GM23338 (cell line): ENCODE measurements at regions not wholly inside any gene's neighbourhood (a gene's known extent, or its start where the extent isn't known, plus 50 kb on each side); places are given as distances from the start of the nearest gene placed in this dataset.

ENCODE experiments used
- ATAC-seq: fragments of 200-7000 bp; cut with Tn5 transposase; 3 replicates; pipeline ENCODE4 v1.9.1; 2020
- DNase-seq: peaks from one replicate; pipeline ENCODE4 v3.0.0-alpha.2; 2015; ENCODE audit warnings: low spot score
- H2AFZ ChIP-seq: fragments of 200-600 bp; sonication (generic); 2 replicates; pipeline ENCODE4 v1.8.0; 2016; ENCODE audit warnings: antibody characterized with exemption, mild to moderate bottlenecking, moderate library complexity
- H3F3A ChIP-seq: fragments of 200-600 bp; sonication (generic); replicated peaks from 2 replicates; pipeline ENCODE4 v1.8.0; 2017; ENCODE audit warnings: antibody characterized with exemption, mixed run types, low read depth
- H3K27ac ChIP-seq: fragments of 200-600 bp; sonication (generic); 2 replicates; pipeline ENCODE4 v1.6.1; 2016; ENCODE audit warnings: low read depth
- H3K27me3 ChIP-seq: fragments of 200-600 bp; sonication (generic); 2 replicates; pipeline ENCODE4 v1.8.0; 2016; ENCODE audit warnings: mild to moderate bottlenecking, mixed run types, moderate library complexity; ENCODE audit not compliant: insufficient read depth
- H3K36me3 ChIP-seq: fragments of 200-600 bp; sonication (generic); 2 replicates; pipeline ENCODE4 v1.8.0; 2016; ENCODE audit warnings: mild to moderate bottlenecking; ENCODE audit not compliant: insufficient read depth
- H3K4me1 ChIP-seq: fragments of 200-600 bp; sonication (generic); 2 replicates; pipeline ENCODE4 v1.8.0; 2016; ENCODE audit warnings: mild to moderate bottlenecking, moderate library complexity; ENCODE audit not compliant: insufficient read depth
- H3K4me2 ChIP-seq: fragments of 200-600 bp; sonication (generic); 2 replicates; pipeline ENCODE4 v1.7.1; 2017; ENCODE audit warnings: mixed run types
- H3K4me3 ChIP-seq: fragments of 200-600 bp; sonication (generic); 2 replicates; pipeline ENCODE4 v1.6.1; 2016; ENCODE audit warnings: mixed run types
- H3K79me2 ChIP-seq: fragments of 200-600 bp; sonication (generic); replicated peaks from 2 replicates; pipeline ENCODE4 v1.8.0; 2017; ENCODE audit warnings: mild to moderate bottlenecking; ENCODE audit not compliant: insufficient read depth
- H3K9me2 ChIP-seq: fragments of 200-600 bp; sonication (generic); 2 replicates; pipeline ENCODE4 v1.8.0; 2017; ENCODE audit not compliant: insufficient read depth
- H4K20me1 ChIP-seq: fragments of 200-600 bp; sonication (generic); replicated peaks from 2 replicates; pipeline ENCODE4 v1.8.0; 2017; ENCODE audit warnings: mild to moderate bottlenecking; ENCODE audit not compliant: insufficient read depth
- H3K27ac Mint-ChIP-seq: 2 replicates; pipeline ENCODE4 v1.8.0; 2020; ENCODE audit warnings: inconsistent platforms, mild to moderate bottlenecking, moderate library complexity, mixed read lengths
- H3K27me3 Mint-ChIP-seq: 3 replicates; pipeline ENCODE4 v1.8.0; 2022; ENCODE audit warnings: low read depth, mild to moderate bottlenecking, moderate library complexity, mixed read lengths, inconsistent platforms; ENCODE audit not compliant: insufficient read depth, poor library complexity
- H3K36me3 Mint-ChIP-seq: 3 replicates; pipeline ENCODE4 v1.8.0; 2021; ENCODE audit warnings: low read depth, mild to moderate bottlenecking, inconsistent platforms, moderate library complexity, mixed read lengths
- H3K4me1 Mint-ChIP-seq: 3 replicates; pipeline ENCODE4 v1.8.0; 2020; ENCODE audit warnings: mild to moderate bottlenecking, inconsistent platforms, mixed read lengths
- H3K4me3 Mint-ChIP-seq: 3 replicates; pipeline ENCODE4 v1.8.0; 2021; ENCODE audit warnings: moderate library complexity, mild to moderate bottlenecking, inconsistent platforms, mixed read lengths
- H3K9me3 Mint-ChIP-seq: 3 replicates; pipeline ENCODE4 v1.8.0; 2020; ENCODE audit warnings: moderate library complexity, mild to moderate bottlenecking, inconsistent platforms, mixed read lengths
- CREB1 ChIP-seq: fragments of 250-450 bp; sonication (Bioruptor Pico); IDR thresholded peaks from 2 replicates; pipeline ENCODE4 v1.5.0; 2020; ENCODE audit warnings: low read depth, mild to moderate bottlenecking, moderate library complexity
- POLR2AphosphoS5 ChIP-seq: IDR thresholded peaks from 2 replicates; pipeline ENCODE4 v1.6.1; 2016; ENCODE audit warnings: antibody characterized with exemption, low read depth
- ZNF114 ChIP-seq: fragments of 250-450 bp; sonication (Bioruptor Pico); IDR thresholded peaks from 2 replicates; pipeline ENCODE4 v1.5.0; 2020; ENCODE audit warnings: mild to moderate bottlenecking, moderate library complexity
- ZNF462 ChIP-seq: fragments of 250-450 bp; sonication (Bioruptor Pico); IDR thresholded peaks from 2 replicates; pipeline ENCODE4 v1.5.0; 2020; ENCODE audit warnings: mild to moderate bottlenecking, moderate library complexity
- TF ChIP-seq, protein P1 (sequence below): IDR thresholded peaks from one replicate; pipeline ENCODE4 v1.6.1; 2018; ENCODE audit warnings: antibody characterized with exemption; ENCODE audit not compliant: unreplicated experiment

- TF ChIP-seq ZNF462 (no peak), ZNF114 (CRISPR knock-in tag) (no peak), CREB1 (no peak)
- TF ChIP-seq, protein P1, sequence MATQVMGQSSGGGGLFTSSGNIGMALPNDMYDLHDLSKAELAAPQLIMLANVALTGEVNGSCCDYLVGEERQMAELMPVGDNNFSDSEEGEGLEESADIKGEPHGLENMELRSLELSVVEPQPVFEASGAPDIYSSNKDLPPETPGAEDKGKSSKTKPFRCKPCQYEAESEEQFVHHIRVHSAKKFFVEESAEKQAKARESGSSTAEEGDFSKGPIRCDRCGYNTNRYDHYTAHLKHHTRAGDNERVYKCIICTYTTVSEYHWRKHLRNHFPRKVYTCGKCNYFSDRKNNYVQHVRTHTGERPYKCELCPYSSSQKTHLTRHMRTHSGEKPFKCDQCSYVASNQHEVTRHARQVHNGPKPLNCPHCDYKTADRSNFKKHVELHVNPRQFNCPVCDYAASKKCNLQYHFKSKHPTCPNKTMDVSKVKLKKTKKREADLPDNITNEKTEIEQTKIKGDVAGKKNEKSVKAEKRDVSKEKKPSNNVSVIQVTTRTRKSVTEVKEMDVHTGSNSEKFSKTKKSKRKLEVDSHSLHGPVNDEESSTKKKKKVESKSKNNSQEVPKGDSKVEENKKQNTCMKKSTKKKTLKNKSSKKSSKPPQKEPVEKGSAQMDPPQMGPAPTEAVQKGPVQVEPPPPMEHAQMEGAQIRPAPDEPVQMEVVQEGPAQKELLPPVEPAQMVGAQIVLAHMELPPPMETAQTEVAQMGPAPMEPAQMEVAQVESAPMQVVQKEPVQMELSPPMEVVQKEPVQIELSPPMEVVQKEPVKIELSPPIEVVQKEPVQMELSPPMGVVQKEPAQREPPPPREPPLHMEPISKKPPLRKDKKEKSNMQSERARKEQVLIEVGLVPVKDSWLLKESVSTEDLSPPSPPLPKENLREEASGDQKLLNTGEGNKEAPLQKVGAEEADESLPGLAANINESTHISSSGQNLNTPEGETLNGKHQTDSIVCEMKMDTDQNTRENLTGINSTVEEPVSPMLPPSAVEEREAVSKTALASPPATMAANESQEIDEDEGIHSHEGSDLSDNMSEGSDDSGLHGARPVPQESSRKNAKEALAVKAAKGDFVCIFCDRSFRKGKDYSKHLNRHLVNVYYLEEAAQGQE = no peak
Observed at GRCh38 chr10:52869864-52870263, 97.3 kb upstream of the MBL2 start (continued).

GRCh38 chr10:52865213-52865612 is 92.6 kb upstream of the MBL2 start:
- Histone ChIP-seq H3K4me2 (no peak overlapping the region), H3K9me2 (peaks cover 15% of the 10 kb centered on the region), H3K4me3 (no peak overlapping the region), H3K27ac (no peak overlapping the region), H4K20me1 (no peaks in the 10 kb centered on the region), H3K79me2 (no peaks in the 10 kb centered on the region), H3K36me3 (peaks cover 8% of the 10 kb centered on the region), H3F3A (no peaks in the 10 kb centered on the region), H3K27me3 (no peaks in the 10 kb centered on the region), H3K4me1 (peaks cover 6% of the 10 kb centered on the region), H2AFZ (peak overlapping the region; percentile 61)
- TF ChIP-seq POLR2AphosphoS5 (no peak), CREB1 (no peak), ZNF114 (CRISPR knock-in tag) (no peak)
- peaks cover 7% of the 10 kb centered on the region; the same call in 2 of the 3 replicates for H3K4me1 Mint-ChIP-seq
- peaks cover 41% of the 10 kb centered on the region for H3K9me3 Mint-ChIP-seq
- H3K4me3 Mint-ChIP-seq = no peak overlapping the region
- no peaks in the 10 kb centered on the region for H3K27me3 Mint-ChIP-seq
- no peak overlapping the region for H3K27ac Mint-ChIP-seq
- ATAC-seq = no peak
- peaks cover 40% of the 10 kb centered on the region for H3K36me3 Mint-ChIP-seq
- DNase-seq = no peak
